GM12865 (cell line): ENCODE measurements at regions not wholly inside any gene's neighbourhood (a gene's known extent, or its start where the extent isn't known, plus 50 kb on each side); places are given as distances from the start of the nearest gene placed in this dataset.

Experiments used
- DNase-seq: peaks from one replicate; pipeline ENCODE4 v3.0.0; 2010; ENCODE audit warnings: low read depth
- H3K4me3 ChIP-seq: 2 replicates; pipeline ENCODE4 v1.5.1; 2011; ENCODE audit warnings: mild to moderate bottlenecking, low read depth, low read length, control low read depth
- CTCF ChIP-seq: IDR thresholded peaks from 2 replicates; pipeline ENCODE4 v1.5.1; 2011; ENCODE audit warnings: low read length, control low read depth, low read depth, inconsistent platforms; ENCODE audit not compliant: insufficient read depth; ENCODE audit errors: missing control alignments

GRCh38 chr5:124639095-124639665, 107.3 kb downstream of the ZNF608 start:
- no peak overlapping the region for H3K4me3 ChIP-seq
- DNase-seq: no peak
- TF ChIP-seq CTCF: no peak

GRCh38 chr5:124637011-124637410, 109.4 kb downstream of the ZNF608 start:
- H3K4me3 ChIP-seq: no peak overlapping the region
- DNase-seq: no peak
- TF ChIP-seq CTCF: no peak

- no peak for TF ChIP-seq CTCF
- no peak overlapping the region for H3K4me3 ChIP-seq
- no peak for DNase-seq
Observed at GRCh38 chr5:124634741-124635323, 111.6 kb downstream of the ZNF608 start.

- TF ChIP-seq CTCF: no peak
- no peak overlapping the region for H3K4me3 ChIP-seq
- DNase-seq: no peak
Observed at GRCh38 chr5:124634228-124634739, 112.2 kb downstream of the ZNF608 start.

- no peak for TF ChIP-seq CTCF
- no peak overlapping the region for H3K4me3 ChIP-seq
- no peak for DNase-seq
Observed at GRCh38 chr5:124633209-124633608, 113.2 kb downstream of the ZNF608 start.

GRCh38 chr5:124631874-124632550, 114.4 kb downstream of the ZNF608 start:
- no peak for TF ChIP-seq CTCF
- no peak overlapping the region for H3K4me3 ChIP-seq
- peak; percentile 48 for DNase-seq
